IMR-90 (cell line): ENCODE measurements at regions not wholly inside any gene's neighbourhood (a gene's known extent, or its start where the extent isn't known, plus 50 kb on each side); places are given as distances from the start of the nearest gene placed in this dataset.

ENCODE experiments used
- CHD1 ChIP-seq: IDR thresholded peaks from 2 replicates; pipeline ENCODE4 v1.6.1; 2012; ENCODE audit warnings: low read depth, low read length, improper control_type of control experiment
- MAFK ChIP-seq: IDR thresholded peaks from 2 replicates; pipeline ENCODE4 v1.6.1; 2012; ENCODE audit warnings: low read depth, low read length, improper control_type of control experiment
- MXI1 ChIP-seq: IDR thresholded peaks from 2 replicates; pipeline ENCODE4 v1.6.1; 2012; ENCODE audit warnings: low read depth, mild to moderate bottlenecking, low read length, moderate library complexity, borderline replicate concordance
- POLR2A ChIP-seq: IDR thresholded peaks from 2 replicates; pipeline ENCODE4 v1.6.1; 2012; ENCODE audit warnings: mild to moderate bottlenecking, low read depth, low read length
- RAD21 ChIP-seq: IDR thresholded peaks from 2 replicates; pipeline ENCODE4 v1.6.1; 2012; ENCODE audit warnings: low read length, improper control_type of control experiment
- RCOR1 ChIP-seq: IDR thresholded peaks from 2 replicates; pipeline ENCODE4 v1.6.1; 2012; ENCODE audit warnings: mild to moderate bottlenecking, low read length, improper control_type of control experiment; ENCODE audit not compliant: insufficient replicate concordance
- TF ChIP-seq, protein P1 (sequence below): conservative IDR thresholded peaks from 2 replicates; pipeline ENCODE4 v1.5.1; 2012; ENCODE audit warnings: mild to moderate bottlenecking, low read depth, low read length, improper control_type of control experiment
- TF ChIP-seq, protein P2 (sequence below): fragments of 150-350 bp; IDR thresholded peaks from 2 replicates; pipeline ENCODE4 v1.6.1; 2016; ENCODE audit warnings: low read depth, mild to moderate bottlenecking, low read length, moderate library complexity, borderline replicate concordance

DNA sequence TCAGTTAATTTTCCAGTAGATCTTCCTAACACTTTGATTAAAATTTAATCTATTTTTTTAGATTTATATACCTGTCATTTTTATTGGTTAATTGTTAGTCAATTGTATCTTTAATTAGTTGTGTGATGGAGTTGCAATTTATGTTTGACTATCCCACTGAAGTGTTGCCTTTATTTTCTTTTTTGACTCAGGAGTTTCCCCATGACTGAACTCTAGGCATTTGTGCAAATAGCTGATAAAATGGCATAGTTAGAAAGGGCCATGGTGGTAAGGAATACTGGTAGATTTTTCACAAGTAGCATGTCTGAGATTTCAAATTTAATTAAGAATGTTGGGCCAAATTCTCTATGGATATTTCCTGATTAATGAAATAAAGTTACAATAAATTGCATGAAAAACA, 273.1 kb upstream of the DAB2 start:
- TF ChIP-seq, protein P1, sequence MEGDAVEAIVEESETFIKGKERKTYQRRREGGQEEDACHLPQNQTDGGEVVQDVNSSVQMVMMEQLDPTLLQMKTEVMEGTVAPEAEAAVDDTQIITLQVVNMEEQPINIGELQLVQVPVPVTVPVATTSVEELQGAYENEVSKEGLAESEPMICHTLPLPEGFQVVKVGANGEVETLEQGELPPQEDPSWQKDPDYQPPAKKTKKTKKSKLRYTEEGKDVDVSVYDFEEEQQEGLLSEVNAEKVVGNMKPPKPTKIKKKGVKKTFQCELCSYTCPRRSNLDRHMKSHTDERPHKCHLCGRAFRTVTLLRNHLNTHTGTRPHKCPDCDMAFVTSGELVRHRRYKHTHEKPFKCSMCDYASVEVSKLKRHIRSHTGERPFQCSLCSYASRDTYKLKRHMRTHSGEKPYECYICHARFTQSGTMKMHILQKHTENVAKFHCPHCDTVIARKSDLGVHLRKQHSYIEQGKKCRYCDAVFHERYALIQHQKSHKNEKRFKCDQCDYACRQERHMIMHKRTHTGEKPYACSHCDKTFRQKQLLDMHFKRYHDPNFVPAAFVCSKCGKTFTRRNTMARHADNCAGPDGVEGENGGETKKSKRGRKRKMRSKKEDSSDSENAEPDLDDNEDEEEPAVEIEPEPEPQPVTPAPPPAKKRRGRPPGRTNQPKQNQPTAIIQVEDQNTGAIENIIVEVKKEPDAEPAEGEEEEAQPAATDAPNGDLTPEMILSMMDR = no peak
- TF ChIP-seq POLR2A = no peak
- no peak for TF ChIP-seq MXI1
- no peak for TF ChIP-seq CHD1
- TF ChIP-seq, protein P2, sequence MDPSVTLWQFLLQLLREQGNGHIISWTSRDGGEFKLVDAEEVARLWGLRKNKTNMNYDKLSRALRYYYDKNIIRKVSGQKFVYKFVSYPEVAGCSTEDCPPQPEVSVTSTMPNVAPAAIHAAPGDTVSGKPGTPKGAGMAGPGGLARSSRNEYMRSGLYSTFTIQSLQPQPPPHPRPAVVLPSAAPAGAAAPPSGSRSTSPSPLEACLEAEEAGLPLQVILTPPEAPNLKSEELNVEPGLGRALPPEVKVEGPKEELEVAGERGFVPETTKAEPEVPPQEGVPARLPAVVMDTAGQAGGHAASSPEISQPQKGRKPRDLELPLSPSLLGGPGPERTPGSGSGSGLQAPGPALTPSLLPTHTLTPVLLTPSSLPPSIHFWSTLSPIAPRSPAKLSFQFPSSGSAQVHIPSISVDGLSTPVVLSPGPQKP = no peak
- TF ChIP-seq RAD21 = no peak
- TF ChIP-seq MAFK = no peak
- no peak for TF ChIP-seq RCOR1
